GM23338 (cell line): ENCODE measurements at regions not wholly inside any gene's neighbourhood (a gene's known extent, or its start where the extent isn't known, plus 50 kb on each side); places are given as distances from the start of the nearest gene placed in this dataset.

Experiments
- CTCF ChIP-seq, 2 experiments: fragments of 200-600 bp in 1 of 2; sonication (generic) in 1 of 2; conservative IDR thresholded peaks; 2 replicates each; pipeline versions ENCODE4 v1.5.1 to v1.6.1; 2016 to 2017; ENCODE audit warnings: antibody characterized with exemption in 2 of 2, low read depth in 2 of 2, mild to moderate bottlenecking in 2 of 2, moderate library complexity in 1 of 2
- ETS1 ChIP-seq: IDR thresholded peaks from 2 replicates; pipeline ENCODE4 v1.6.1; 2016; ENCODE audit warnings: antibody characterized with exemption
- EZH2 ChIP-seq: fragments of 200-600 bp; sonication (generic); IDR thresholded peaks from one replicate; pipeline ENCODE4 v1.8.0; 2017; ENCODE audit warnings: antibody characterized with exemption, mild to moderate bottlenecking, low read depth; ENCODE audit not compliant: unreplicated experiment
- EZH2phosphoT487 ChIP-seq: fragments of 200-600 bp; sonication (generic); IDR thresholded peaks from one replicate; pipeline ENCODE4 v1.8.1; 2018; ENCODE audit warnings: antibody characterized with exemption; ENCODE audit not compliant: unreplicated experiment
- JUNB ChIP-seq: IDR thresholded peaks from one replicate; pipeline ENCODE4 v1.6.1; 2016; ENCODE audit warnings: antibody characterized with exemption; ENCODE audit not compliant: unreplicated experiment
- POLR2AphosphoS5 ChIP-seq: IDR thresholded peaks from 2 replicates; pipeline ENCODE4 v1.6.1; 2016; ENCODE audit warnings: antibody characterized with exemption, low read depth
- REST ChIP-seq: IDR thresholded peaks from one replicate; pipeline ENCODE4 v1.6.1; 2018; ENCODE audit warnings: antibody characterized with exemption; ENCODE audit not compliant: unreplicated experiment
- ZNF114 ChIP-seq: fragments of 250-450 bp; sonication (Bioruptor Pico); IDR thresholded peaks from 2 replicates; pipeline ENCODE4 v1.5.0; 2020; ENCODE audit warnings: mild to moderate bottlenecking, moderate library complexity

GRCh38 chr17:14859542-14859941, 405.6 kb downstream of the PMP22 start:
- TF ChIP-seq CTCF (conservative IDR thresholded peaks at IDR 0.05; ENCODE audit: low read depth in 2 of 2) (no peak), EZH2 (no peak), JUNB (no peak), EZH2phosphoT487 (no peak), POLR2AphosphoS5 (no peak), ETS1 (no peak), ZNF114 (CRISPR knock-in tag) (no peak), REST (no peak)
